Activated T-helper 2 cell treated with anti-CD3 and anti-CD28 coated beads, Interferon-gamma antibody, Interleukin-2, Interleukin-4, amounts not matched to agents 10 μg/mL and 5 μg/mL and 100 μg/mL, durations not matched to agents 14 hours and 24 hours and 36 hours (primary cell): ENCODE measurements at regions not wholly inside any gene's neighbourhood (a gene's known extent, or its start where the extent isn't known, plus 50 kb on each side); places are given as distances from the start of the nearest gene placed in this dataset.
"Not testable (repeated sequence)": the region's sequence is repeated elsewhere in the genome, so short reads cannot be mapped to it uniquely, and the experiment has no call there.

Experiments
- DNase-seq: peaks from one replicate; pipeline ENCODE4 v3.0.0; 2021; ENCODE audit warnings: low spot score
- H3K27ac Mint-ChIP-seq: one replicate; pipeline ENCODE4 v1.8.0; 2021; ENCODE audit warnings: mixed read lengths
- H3K27me3 Mint-ChIP-seq: one replicate; pipeline ENCODE4 v1.8.0; 2021; ENCODE audit warnings: low read depth, mixed read lengths
- H3K36me3 Mint-ChIP-seq: one replicate; pipeline ENCODE4 v1.8.0; 2021; ENCODE audit warnings: low read depth, mixed read lengths
- H3K4me1 Mint-ChIP-seq: one replicate; pipeline ENCODE4 v1.8.0; 2021; ENCODE audit warnings: low read depth, mixed read lengths
- H3K4me3 Mint-ChIP-seq: one replicate; pipeline ENCODE4 v1.8.0; 2021; ENCODE audit warnings: low read depth, mild to moderate bottlenecking, moderate library complexity, mixed read lengths
- H3K9me3 Mint-ChIP-seq: one replicate; pipeline ENCODE4 v1.8.0; 2021; ENCODE audit warnings: mixed read lengths
- intact Hi-C: fragments of 100-400 bp; cut with micrococcal nuclease; formaldehyde crosslinking; loops from one replicate; pipeline ENCODE4 v1.15.1; 2023

DNA sequence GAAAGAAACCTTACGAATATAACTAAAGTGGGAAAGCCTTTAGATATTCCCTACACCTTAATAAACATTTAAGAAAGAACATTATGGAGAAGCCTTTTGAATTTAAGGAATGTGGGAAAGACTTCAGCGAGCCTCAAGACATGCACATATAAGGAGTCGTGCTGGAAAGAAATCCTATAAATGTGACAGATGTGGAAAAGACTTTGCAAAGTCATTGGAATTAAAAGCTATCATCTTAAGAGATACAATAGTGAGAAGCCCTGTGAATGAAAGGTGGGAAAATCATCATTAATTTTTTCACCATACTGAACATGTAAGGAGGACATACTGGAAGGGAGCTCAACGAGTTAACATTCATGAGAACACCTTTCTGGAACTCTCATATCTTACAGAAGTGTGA is 650.5 kb upstream of the DEFB115 start:
- no peaks in the 10 kb centered on the region for H3K4me1 Mint-ChIP-seq
- no peaks in the 10 kb centered on the region for H3K36me3 Mint-ChIP-seq
- H3K27ac Mint-ChIP-seq: no peak overlapping the region
- H3K9me3 Mint-ChIP-seq: peaks cover 57% of the 10 kb centered on the region
- intact Hi-C loops: no loop called here
- no peak for DNase-seq
- no peak overlapping the region for H3K4me3 Mint-ChIP-seq
- no peaks in the 10 kb centered on the region for H3K27me3 Mint-ChIP-seq

DNA sequence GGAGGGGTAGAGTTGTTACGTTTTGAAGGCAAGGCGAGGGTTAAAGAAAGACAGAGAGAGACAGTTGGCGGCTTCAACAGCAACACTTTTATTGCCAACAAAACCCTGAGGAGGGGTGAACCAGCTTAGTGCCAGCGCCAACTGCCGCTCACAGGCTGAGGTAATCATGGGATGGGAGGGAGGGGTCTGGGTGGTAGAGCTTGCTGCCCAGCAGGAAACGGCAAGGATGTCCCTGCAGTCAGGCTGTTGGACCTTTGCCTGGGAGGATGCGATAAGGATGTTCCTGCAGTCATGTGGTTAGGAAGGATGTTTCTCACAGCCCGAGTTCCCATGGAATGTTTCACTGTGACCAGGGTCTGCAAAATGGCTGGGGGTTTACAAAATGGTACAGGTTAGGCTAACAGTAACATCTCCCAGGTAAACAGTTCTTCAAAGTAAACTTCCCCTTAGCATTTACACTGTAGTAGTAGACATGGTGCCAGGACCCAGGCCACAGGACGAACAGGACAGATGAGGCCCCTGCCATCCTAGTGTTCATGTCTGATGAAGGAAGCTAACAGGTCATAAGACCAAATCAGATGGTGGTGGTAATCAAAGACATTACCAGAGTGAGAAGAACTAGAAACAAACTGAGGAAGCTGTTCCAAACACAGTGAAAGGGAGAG is 647.3 kb upstream of the DEFB115 start:
- no peak for DNase-seq
- Mint-ChIP-seq H3K36me3 (no peaks in the 10 kb centered on the region), H3K9me3 (peaks cover 47% of the 10 kb centered on the region), H3K27me3 (no peaks in the 10 kb centered on the region), H3K27ac (no peak overlapping the region), H3K4me3 (no peak overlapping the region), H3K4me1 (no peaks in the 10 kb centered on the region)
- intact Hi-C loops: no loop called here

DNA sequence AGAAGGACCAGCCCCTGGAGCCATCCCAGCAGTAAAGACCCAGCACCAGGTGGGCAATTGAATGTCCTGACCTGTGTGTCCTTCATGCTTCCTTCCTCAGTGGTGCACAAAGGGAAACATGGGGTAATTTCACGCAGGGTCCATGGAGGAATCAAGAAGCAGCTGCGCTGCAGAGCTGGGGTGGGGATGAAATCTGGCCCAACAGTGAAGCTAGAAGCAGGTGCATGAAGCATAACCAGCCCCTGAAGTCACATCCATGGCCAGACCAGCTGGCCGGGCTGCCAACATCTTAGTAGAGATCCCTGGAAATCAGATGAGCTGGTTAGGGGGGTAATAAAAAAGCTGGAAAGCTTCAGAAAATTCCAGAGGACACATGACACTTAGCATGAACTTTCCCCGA is 646.7 kb upstream of the DEFB115 start:
- no peaks in the 10 kb centered on the region for H3K36me3 Mint-ChIP-seq
- intact Hi-C loops: no loop called here

DNA sequence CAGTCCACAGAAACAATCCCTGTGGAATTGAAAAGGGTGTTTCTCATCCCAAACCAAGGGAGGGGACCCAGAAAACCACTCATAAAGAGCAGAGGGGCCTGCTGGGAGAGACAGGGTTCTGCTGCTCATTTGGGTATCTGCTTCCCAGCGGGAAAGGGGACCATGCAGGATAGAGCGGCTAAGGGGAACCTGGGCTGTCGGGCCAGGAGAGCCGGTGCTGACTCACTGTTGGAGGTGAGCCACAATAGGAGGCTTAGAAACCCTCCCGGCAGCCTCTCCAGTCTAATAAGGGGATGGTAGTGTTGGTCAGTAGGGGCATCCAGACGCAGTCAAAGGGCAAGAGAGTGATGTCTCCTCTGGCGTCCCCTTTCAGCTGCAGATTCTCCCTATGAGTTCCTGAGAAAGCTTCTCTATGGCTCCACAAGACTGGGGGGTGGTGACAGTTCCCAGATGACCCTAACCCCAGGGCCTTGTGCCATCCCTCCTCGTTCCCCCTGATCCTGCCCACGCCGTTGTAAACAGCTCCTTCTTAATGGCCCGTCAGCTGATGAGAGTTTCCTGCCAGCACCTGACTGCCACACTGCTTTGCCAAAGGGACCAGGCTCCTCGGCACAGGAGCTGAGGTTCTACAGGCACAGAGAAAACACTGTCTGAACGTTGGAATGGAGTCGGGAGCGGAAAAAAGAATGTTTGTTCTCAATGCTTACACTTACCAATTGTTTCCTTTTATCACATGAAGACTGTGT is 646.1 kb upstream of the DEFB115 start:
- H3K4me3 Mint-ChIP-seq: no peak overlapping the region
- H3K27ac Mint-ChIP-seq: no peak overlapping the region
- no peaks in the 10 kb centered on the region for H3K4me1 Mint-ChIP-seq
- peaks cover 40% of the 10 kb centered on the region for H3K9me3 Mint-ChIP-seq
- intact Hi-C loops: no loop called here
- no peak for DNase-seq
- no peaks in the 10 kb centered on the region for H3K36me3 Mint-ChIP-seq
- H3K27me3 Mint-ChIP-seq: no peaks in the 10 kb centered on the region

More for the DNA sequence above, 646.7 kb upstream of the DEFB115 start:
- DNase-seq: no peak
- Mint-ChIP-seq H3K27ac (no peak overlapping the region), H3K9me3 (peaks cover 47% of the 10 kb centered on the region), H3K4me3 (no peak overlapping the region), H3K27me3 (no peaks in the 10 kb centered on the region), H3K4me1 (no peaks in the 10 kb centered on the region)

DNA sequence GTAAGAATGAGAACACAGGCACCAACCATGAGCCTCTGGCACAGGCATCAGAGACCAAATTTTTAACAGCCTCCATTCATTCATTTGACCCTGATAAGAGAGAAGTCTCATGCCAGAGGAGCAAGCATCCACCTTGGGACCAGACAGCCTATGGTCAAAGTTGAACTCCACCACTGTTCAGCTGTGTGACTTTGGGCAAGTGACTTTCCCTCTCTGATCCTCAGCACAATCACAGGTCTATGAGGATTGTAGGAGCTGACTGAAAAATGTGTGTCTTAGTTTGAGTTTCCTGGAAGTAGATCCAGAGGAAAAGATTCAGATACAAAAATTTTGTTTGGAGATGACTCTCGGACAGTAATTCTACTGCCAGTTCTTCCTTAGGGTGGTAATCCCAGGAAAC is 645.1 kb upstream of the DEFB115 start:
- Mint-ChIP-seq H3K27ac (no peak overlapping the region), H3K9me3 (peaks cover 36% of the 10 kb centered on the region), H3K36me3 (no peaks in the 10 kb centered on the region), H3K4me3 (no peak overlapping the region), H3K4me1 (no peaks in the 10 kb centered on the region), H3K27me3 (no peaks in the 10 kb centered on the region)
- intact Hi-C loops: no loop called here
- no peak for DNase-seq

GRCh38 chr20:30621346-30621745 is 636.1 kb upstream of the DEFB115 start:
- intact Hi-C loops, DNase-seq, H3K4me3 Mint-ChIP-seq, H3K4me1 Mint-ChIP-seq, H3K27ac Mint-ChIP-seq, H3K36me3 Mint-ChIP-seq, H3K27me3 Mint-ChIP-seq: not testable (repeated sequence)
- peaks cover 26% of the 10 kb centered on the region for H3K9me3 Mint-ChIP-seq

- H3K4me3 Mint-ChIP-seq, intact Hi-C loops, H3K27me3 Mint-ChIP-seq, DNase-seq, H3K36me3 Mint-ChIP-seq, H3K4me1 Mint-ChIP-seq, H3K27ac Mint-ChIP-seq: not testable (repeated sequence)
- peaks cover 20% of the 10 kb centered on the region for H3K9me3 Mint-ChIP-seq
Observed at GRCh38 chr20:30624310-30624709, 633.2 kb upstream of the DEFB115 start.

DNA sequence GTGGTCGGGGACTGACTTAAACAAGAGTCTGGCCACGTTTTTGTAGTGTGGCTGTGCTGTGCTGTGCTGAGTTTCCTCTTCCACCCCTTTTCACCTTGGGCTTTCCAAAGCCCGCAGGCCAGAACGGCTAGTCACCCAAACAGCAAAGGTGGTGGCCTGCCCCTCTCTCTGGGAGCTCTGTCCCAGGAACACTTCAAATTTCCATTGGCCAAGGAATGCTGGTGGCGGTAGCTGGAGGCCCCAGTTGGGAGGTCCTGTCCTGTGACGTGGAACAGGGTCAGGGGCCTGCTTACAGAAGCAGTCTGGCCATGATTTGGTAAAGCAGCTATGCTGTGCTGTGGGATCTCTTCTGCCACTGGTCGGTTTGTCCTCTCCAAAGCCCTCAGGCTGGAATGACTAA is 628.1 kb upstream of the DEFB115 start:
- intact Hi-C loops, DNase-seq, H3K4me1 Mint-ChIP-seq, H3K36me3 Mint-ChIP-seq, H3K27me3 Mint-ChIP-seq, H3K4me3 Mint-ChIP-seq, H3K27ac Mint-ChIP-seq: not testable (repeated sequence)
- peaks cover 49% of the 10 kb centered on the region for H3K9me3 Mint-ChIP-seq

GRCh38 chr20:30630761-30631160 is 626.7 kb upstream of the DEFB115 start:
- no peak for DNase-seq
- H3K36me3 Mint-ChIP-seq: no peaks in the 10 kb centered on the region
- no peak overlapping the region for H3K27ac Mint-ChIP-seq
- H3K4me3 Mint-ChIP-seq: no peak overlapping the region
- H3K9me3 Mint-ChIP-seq: peaks cover 56% of the 10 kb centered on the region
- no peaks in the 10 kb centered on the region for H3K27me3 Mint-ChIP-seq
- no peaks in the 10 kb centered on the region for H3K4me1 Mint-ChIP-seq
- intact Hi-C loops: no loop called here

GRCh38 chr20:30631261-30631789 is 626.1 kb upstream of the DEFB115 start:
- H3K27ac Mint-ChIP-seq, H3K4me3 Mint-ChIP-seq, H3K27me3 Mint-ChIP-seq, DNase-seq, H3K4me1 Mint-ChIP-seq, intact Hi-C loops, H3K36me3 Mint-ChIP-seq: not testable (repeated sequence)
- peaks cover 54% of the 10 kb centered on the region for H3K9me3 Mint-ChIP-seq

DNA sequence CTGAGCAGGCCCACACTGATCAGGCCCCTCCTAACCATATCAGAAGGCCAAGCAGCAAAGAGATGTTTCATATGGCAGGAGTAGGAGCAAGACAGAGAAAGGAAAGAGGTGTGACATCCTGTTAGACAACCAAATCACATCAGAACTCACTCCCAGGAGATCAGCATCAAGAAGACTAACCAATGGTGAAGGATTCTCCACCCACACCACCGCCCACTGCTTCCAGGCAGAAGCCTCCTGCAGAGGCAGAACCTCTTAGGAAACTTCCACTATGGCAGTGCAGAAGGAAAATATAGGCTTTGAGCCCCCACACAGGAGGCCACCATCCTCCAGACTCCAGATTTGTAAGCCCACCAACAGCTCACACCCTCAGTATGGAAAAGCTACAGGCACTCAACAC is 624.7 kb upstream of the DEFB115 start:
- H3K4me3 Mint-ChIP-seq, H3K27me3 Mint-ChIP-seq, H3K4me1 Mint-ChIP-seq, DNase-seq, H3K36me3 Mint-ChIP-seq, H3K27ac Mint-ChIP-seq, intact Hi-C loops: not testable (repeated sequence)
- H3K9me3 Mint-ChIP-seq: peaks cover 54% of the 10 kb centered on the region

- H3K36me3 Mint-ChIP-seq, H3K4me3 Mint-ChIP-seq, intact Hi-C loops, H3K4me1 Mint-ChIP-seq, DNase-seq, H3K27ac Mint-ChIP-seq, H3K27me3 Mint-ChIP-seq: not testable (repeated sequence)
- H3K9me3 Mint-ChIP-seq: peaks cover 33% of the 10 kb centered on the region
Observed at GRCh38 chr20:30641522-30641921, 615.9 kb upstream of the DEFB115 start.

- H3K4me3 Mint-ChIP-seq, H3K9me3 Mint-ChIP-seq, H3K4me1 Mint-ChIP-seq, DNase-seq, H3K27me3 Mint-ChIP-seq, intact Hi-C loops, H3K36me3 Mint-ChIP-seq, H3K27ac Mint-ChIP-seq: not testable (repeated sequence)
Observed at GRCh38 chr20:30660982-30661381, 596.5 kb upstream of the DEFB115 start.
